ENCODE measurements at regions not wholly inside any gene's neighbourhood (a gene's known extent, or its start where the extent isn't known, plus 50 kb on each side); places are given as distances from the start of the nearest gene placed in this dataset.

DNA sequence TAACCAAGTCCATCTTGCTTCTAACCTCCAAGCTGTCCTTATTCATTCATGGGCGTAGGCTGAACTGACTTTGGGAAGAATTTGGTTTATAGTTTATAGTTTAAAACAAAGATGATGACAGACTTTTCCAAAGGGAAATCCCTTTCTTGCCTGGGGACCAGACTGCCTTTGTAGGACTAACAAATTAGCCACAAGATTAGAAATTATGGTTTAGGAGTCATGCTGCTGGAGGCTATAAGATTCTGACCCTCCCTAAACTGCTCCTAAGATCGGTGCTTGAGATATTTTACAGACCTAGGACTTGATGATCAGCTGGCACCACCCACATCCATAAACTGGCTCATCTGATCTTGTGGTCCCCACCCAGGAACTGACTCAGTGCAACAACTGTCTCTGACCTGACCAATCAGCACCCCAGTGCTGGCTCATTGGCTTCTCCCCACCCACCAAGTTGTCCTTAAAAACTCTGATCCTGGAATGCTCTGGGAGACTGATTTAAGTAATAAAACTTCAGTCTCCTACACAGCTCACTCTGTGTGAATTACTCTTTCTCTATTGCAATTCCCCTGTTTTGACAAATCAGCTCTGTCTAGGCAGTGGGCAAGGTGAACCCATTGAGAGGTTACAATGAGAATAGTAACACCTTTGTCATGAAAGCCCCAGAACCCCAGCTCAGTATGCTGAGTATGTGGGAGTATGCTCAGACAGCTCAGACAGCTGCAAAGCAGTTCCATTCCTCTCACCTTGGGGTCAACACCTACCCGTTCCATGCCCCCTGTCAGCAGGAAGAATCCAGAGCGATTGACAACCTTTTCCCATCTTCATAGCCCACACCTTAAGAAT, 51.6 kb upstream of the C15orf39 start:
- no peak for TF ChIP-seq CTCF (IDR thresholded peaks at IDR 0.05)
- H3K9me3 ChIP-seq, result no peaks in the 10 kb centered on the region
- no peaks in the 10 kb centered on the region for H3K4me1 ChIP-seq
- no peak overlapping the region for H3K27ac ChIP-seq
- no peaks in the 10 kb centered on the region for H3K27me3 ChIP-seq
- ATAC-seq (no peak), DNase-seq (no peak), FAIRE-seq (no peak)
- no peak overlapping the region for H3K4me3 ChIP-seq
- H3K36me3 ChIP-seq, result no peaks in the 10 kb centered on the region
- intact Hi-C loops (cut with DNase I), result no loop called here
- 75 to 82% methylated on average over 4 of the region's 4 CpGs for WGBS, 2 donors

GRCh38 chr15:75151214-75152128, 50.2 kb upstream of the C15orf39 start:
- no peak for FAIRE-seq
- Histone ChIP-seq H3K27ac (no peak overlapping the region), H3K27me3 (no peaks in the 10 kb centered on the region), H3K4me1 (no peaks in the 10 kb centered on the region), H3K36me3 (no peaks in the 10 kb centered on the region), H3K4me3 (no peak overlapping the region), H3K9me3 (no peaks in the 10 kb centered on the region)
- 68 to 77% methylated on average over 5 of the region's 5 CpGs for WGBS, 2 donors
- TF ChIP-seq CTCF (IDR thresholded peaks at IDR 0.05), result no peak
- ATAC-seq, result no peak
- intact Hi-C loops (cut with DNase I), result no loop called here
- no peak for DNase-seq

All from pancreas (tissue), 10 donors.